ENCODE measurements at regions not wholly inside any gene's neighbourhood (a gene's known extent, or its start where the extent isn't known, plus 50 kb on each side); places are given as distances from the start of the nearest gene placed in this dataset.

GRCh38 chr22:49571326-49571725 is 256.3 kb downstream of the BRD1 start:
- peaks cover 5 to 26% of the 10 kb centered on the region in 2 donors for H3K4me1 Mint-ChIP-seq
- no peaks in the 10 kb centered on the region for H3K36me3 Mint-ChIP-seq
- Histone ChIP-seq H3K27ac (ENCODE audit: low read length) (no peak overlapping the region), H3K4me3 (ENCODE audit: low read length) (no peak overlapping the region), H3K4me1 (ENCODE audit: control insufficient read depth, insufficient read depth, low read length) (no peaks in the 10 kb centered on the region), H3K9me3 (ENCODE audit: control insufficient read depth, insufficient read depth, low read length) (no peaks in the 10 kb centered on the region), H3K27me3 (ENCODE audit: control insufficient read depth, insufficient read depth, low read length) (no peaks in the 10 kb centered on the region), H3K36me3 (ENCODE audit: control insufficient read depth, insufficient read depth, low read length) (no peaks in the 10 kb centered on the region)
- DNase-seq (no peak), ATAC-seq (no peak)
- H3K27me3 Mint-ChIP-seq (ENCODE audit: low read depth in 2 of 2) = no peaks in the 10 kb centered on the region
- no peaks in the 10 kb centered on the region for H3K9me3 Mint-ChIP-seq
- intact Hi-C loops (cut with micrococcal nuclease) = no loop called here
- H3K4me3 Mint-ChIP-seq = no peak overlapping the region
- H3K27ac Mint-ChIP-seq = no peak overlapping the region
- WGBS (ENCODE audit: insufficient coverage) = 92% methylated on average over 14 of the region's 14 CpGs
- no peak for TF ChIP-seq CTCF (IDR thresholded peaks at IDR 0.05)

GRCh38 chr22:49570032-49570848 is 257.4 kb downstream of the BRD1 start:
- no peaks in the 10 kb centered on the region for H3K36me3 ChIP-seq (ENCODE audit: control insufficient read depth, insufficient read depth, low read length)
- H3K4me3 ChIP-seq (ENCODE audit: low read length) = no peak overlapping the region
- H3K27ac ChIP-seq (ENCODE audit: low read length) = no peak overlapping the region
- peak in 1 of 2 donors; percentile 5 for DNase-seq
- no peaks in the 10 kb centered on the region for H3K27me3 ChIP-seq (ENCODE audit: control insufficient read depth, insufficient read depth, low read length)
- Mint-ChIP-seq H3K9me3 (no peaks in the 10 kb centered on the region), H3K4me3 (no peak overlapping the region), H3K36me3 (no peaks in the 10 kb centered on the region), H3K4me1 (peaks cover 5 to 26% of the 10 kb centered on the region in 2 donors), H3K27me3 (ENCODE audit: low read depth in 2 of 2) (no peaks in the 10 kb centered on the region), H3K27ac (no peak overlapping the region)
- H3K9me3 ChIP-seq (ENCODE audit: control insufficient read depth, insufficient read depth, low read length) = no peaks in the 10 kb centered on the region
- ATAC-seq = no peak
- H3K4me1 ChIP-seq (ENCODE audit: control insufficient read depth, insufficient read depth, low read length) = no peaks in the 10 kb centered on the region
- no peak for TF ChIP-seq CTCF (IDR thresholded peaks at IDR 0.05)
- 92% methylated on average over 20 of the region's 20 CpGs for WGBS (ENCODE audit: insufficient coverage)
- intact Hi-C loops (cut with micrococcal nuclease) = no loop called here

- 89% methylated on average over 37 of the region's 37 CpGs for WGBS (ENCODE audit: insufficient coverage)
- Histone ChIP-seq H3K4me3 (ENCODE audit: low read length) (no peak overlapping the region), H3K4me1 (ENCODE audit: control insufficient read depth, insufficient read depth, low read length) (peaks cover 5% of the 10 kb centered on the region), H3K9me3 (ENCODE audit: control insufficient read depth, insufficient read depth, low read length) (no peaks in the 10 kb centered on the region), H3K27me3 (ENCODE audit: control insufficient read depth, insufficient read depth, low read length) (no peaks in the 10 kb centered on the region), H3K27ac (ENCODE audit: low read length) (no peak overlapping the region), H3K36me3 (ENCODE audit: control insufficient read depth, insufficient read depth, low read length) (no peaks in the 10 kb centered on the region)
- DNase-seq = peak in 1 of 2 donors; percentile 11
- no peak for ATAC-seq
- TF ChIP-seq CTCF (IDR thresholded peaks at IDR 0.05) = no peak
- H3K9me3 Mint-ChIP-seq = no peaks in the 10 kb centered on the region
- no peaks in the 10 kb centered on the region for H3K27me3 Mint-ChIP-seq (ENCODE audit: low read depth in 2 of 2)
- H3K4me1 Mint-ChIP-seq = peaks cover 5 to 27% of the 10 kb centered on the region in 2 donors
- H3K27ac Mint-ChIP-seq = no peak overlapping the region
- no peak overlapping the region for H3K4me3 Mint-ChIP-seq
- intact Hi-C loops (cut with micrococcal nuclease) = no loop called here
- no peaks in the 10 kb centered on the region for H3K36me3 Mint-ChIP-seq
Measured at GRCh38 chr22:49569286-49570031, 258.2 kb downstream of the BRD1 start.
